Uterus (tissue), 2 donors: ENCODE measurements at regions not wholly inside any gene's neighbourhood (a gene's known extent, or its start where the extent isn't known, plus 50 kb on each side); places are given as distances from the start of the nearest gene placed in this dataset.
"Not testable (repeated sequence)": the region's sequence is repeated elsewhere in the genome, so short reads cannot be mapped to it uniquely, and the experiment has no call there.

Source experiments
- CTCF ChIP-seq, 4 experiments: fragments of 200-600 bp in 2 of 4; fragments of 450-650 bp in 2 of 4; sonication (generic) in 2 of 4; IDR thresholded peaks; one replicate each; pipeline ENCODE4 v1.5.1; 2016 to 2019; ENCODE audit warnings: antibody characterized with exemption in 4 of 4, mild to moderate bottlenecking in 2 of 4, moderate library complexity in 1 of 4
- POLR2A ChIP-seq, 2 donors: fragments of 450-650 bp; IDR thresholded peaks; one replicate each; pipeline ENCODE4 v1.6.1; 2016; ENCODE audit warnings: antibody characterized with exemption in 2 of 2, mild to moderate bottlenecking in 1 of 2, moderate library complexity in 1 of 2

- TF ChIP-seq POLR2A, CTCF (IDR thresholded peaks at IDR 0.05): not testable (repeated sequence)
These were observed 1095.9 kb downstream of the SUCLG1 start for GRCh38 chr2:83363138-83363537.
